Colonic mucosa (tissue), 4 donors: ENCODE measurements at regions not wholly inside any gene's neighbourhood (a gene's known extent, or its start where the extent isn't known, plus 50 kb on each side); places are given as distances from the start of the nearest gene placed in this dataset.

Experiments
- DNase-seq: peaks from one replicate; pipeline ENCODE4 v3.0.0-alpha.2; 2020
- H3K27ac ChIP-seq: fragments of 200-600 bp; one replicate; pipeline ENCODE4 v1.8.0; 2021
- H3K27me3 ChIP-seq: fragments of 200-600 bp; one replicate; pipeline ENCODE4 v1.8.0; 2021
- H3K36me3 ChIP-seq: fragments of 200-600 bp; one replicate; pipeline ENCODE4 v1.8.0; 2021
- H3K4me1 ChIP-seq: fragments of 200-600 bp; one replicate; pipeline ENCODE4 v1.8.0; 2021; ENCODE audit warnings: mild to moderate bottlenecking
- H3K4me3 ChIP-seq: fragments of 200-600 bp; one replicate; pipeline ENCODE4 v1.8.0; 2021
- H3K9ac ChIP-seq, 2 donors: one replicate each; pipeline ENCODE4 v1.7.0; 2013; ENCODE audit warnings: control low read depth in 2 of 2, low read depth in 2 of 2, low read length in 2 of 2
- H3K9me3 ChIP-seq: fragments of 200-600 bp; one replicate; pipeline ENCODE4 v1.8.0; 2021
- intact Hi-C: fragments of 100-400 bp; cut with DNase I; formaldehyde crosslinking; loops from one replicate; pipeline ENCODE4 v1.14.1; 2022
- TF ChIP-seq, protein P1 (sequence below): fragments of 200-600 bp; IDR thresholded peaks from one replicate; pipeline ENCODE4 v1.8.0; 2022; ENCODE audit warnings: antibody characterized with exemption, mild to moderate bottlenecking
- donor health status: healthy.
- donor health status: DM: no; HTN: no; CAD: no.
- donor health status: DM: no; HTN: no; CAD: no.

DNA sequence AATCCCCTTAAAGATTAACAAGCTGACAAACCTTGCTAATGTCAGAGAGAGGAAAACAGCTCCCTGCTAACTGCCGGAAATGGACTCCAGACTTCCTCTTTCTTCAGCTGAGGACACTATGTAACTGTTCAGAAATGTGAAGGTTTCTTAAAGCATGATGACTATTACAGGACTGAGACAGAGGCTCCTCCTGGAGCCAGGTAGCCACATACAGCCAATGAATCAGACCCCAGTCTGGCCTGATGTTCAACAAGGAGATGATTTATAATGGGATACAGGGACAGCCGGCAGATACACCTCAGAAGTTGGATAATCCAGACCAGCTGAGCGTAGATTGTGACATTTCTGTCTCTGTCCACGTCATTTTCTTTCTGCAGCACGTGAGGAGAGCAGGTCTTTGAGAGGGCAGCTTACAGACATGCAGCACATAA lies 216.2 kb downstream of the HS3ST3A1 start:
- Histone ChIP-seq H3K4me3 (no peak overlapping the region), H3K27me3 (no peaks in the 10 kb centered on the region), H3K27ac (no peak overlapping the region), H3K36me3 (no peaks in the 10 kb centered on the region), H3K4me1 (no peaks in the 10 kb centered on the region), H3K9me3 (no peaks in the 10 kb centered on the region), H3K9ac (no peak overlapping the region)
- TF ChIP-seq, protein P1, sequence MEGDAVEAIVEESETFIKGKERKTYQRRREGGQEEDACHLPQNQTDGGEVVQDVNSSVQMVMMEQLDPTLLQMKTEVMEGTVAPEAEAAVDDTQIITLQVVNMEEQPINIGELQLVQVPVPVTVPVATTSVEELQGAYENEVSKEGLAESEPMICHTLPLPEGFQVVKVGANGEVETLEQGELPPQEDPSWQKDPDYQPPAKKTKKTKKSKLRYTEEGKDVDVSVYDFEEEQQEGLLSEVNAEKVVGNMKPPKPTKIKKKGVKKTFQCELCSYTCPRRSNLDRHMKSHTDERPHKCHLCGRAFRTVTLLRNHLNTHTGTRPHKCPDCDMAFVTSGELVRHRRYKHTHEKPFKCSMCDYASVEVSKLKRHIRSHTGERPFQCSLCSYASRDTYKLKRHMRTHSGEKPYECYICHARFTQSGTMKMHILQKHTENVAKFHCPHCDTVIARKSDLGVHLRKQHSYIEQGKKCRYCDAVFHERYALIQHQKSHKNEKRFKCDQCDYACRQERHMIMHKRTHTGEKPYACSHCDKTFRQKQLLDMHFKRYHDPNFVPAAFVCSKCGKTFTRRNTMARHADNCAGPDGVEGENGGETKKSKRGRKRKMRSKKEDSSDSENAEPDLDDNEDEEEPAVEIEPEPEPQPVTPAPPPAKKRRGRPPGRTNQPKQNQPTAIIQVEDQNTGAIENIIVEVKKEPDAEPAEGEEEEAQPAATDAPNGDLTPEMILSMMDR = no peak
- intact Hi-C loops = no loop called here
- no peak for DNase-seq

GRCh38 chr17:13384626-13385025 lies 217.1 kb downstream of the HS3ST3A1 start:
- Histone ChIP-seq H3K27me3 (no peaks in the 10 kb centered on the region), H3K9ac (no peak overlapping the region), H3K4me1 (no peaks in the 10 kb centered on the region), H3K4me3 (no peak overlapping the region), H3K36me3 (no peaks in the 10 kb centered on the region), H3K27ac (no peak overlapping the region), H3K9me3 (no peaks in the 10 kb centered on the region)
- intact Hi-C loops = no loop called here
- DNase-seq = no peak
- TF ChIP-seq, protein P1 = no peak

DNA sequence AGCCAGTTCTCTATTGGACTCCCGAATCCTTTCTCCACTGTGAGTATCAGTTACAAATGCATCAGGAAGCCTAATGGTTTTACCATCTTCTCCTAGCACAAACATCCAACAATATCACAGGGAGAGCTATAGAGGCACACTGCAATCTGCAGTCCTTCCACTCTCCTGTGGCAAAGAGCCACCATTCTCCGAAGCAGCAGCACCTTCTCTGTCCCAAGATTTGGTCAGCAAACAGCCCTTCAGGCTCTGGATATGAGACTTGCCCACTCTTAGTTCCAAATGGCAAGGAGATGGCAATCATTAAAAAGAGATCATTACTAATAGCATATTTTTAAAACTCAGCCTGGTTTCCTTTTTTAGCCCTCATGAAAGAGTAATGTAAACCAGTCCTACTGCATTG lies 223.4 kb downstream of the HS3ST3A1 start:
- no peaks in the 10 kb centered on the region for H3K27me3 ChIP-seq
- H3K27ac ChIP-seq = no peak overlapping the region
- H3K9ac ChIP-seq = no peak overlapping the region
- intact Hi-C loops = no loop called here
- no peak for DNase-seq
- H3K4me1 ChIP-seq = no peaks in the 10 kb centered on the region
- H3K4me3 ChIP-seq = no peak overlapping the region
- no peaks in the 10 kb centered on the region for H3K36me3 ChIP-seq
- TF ChIP-seq, protein P1 = no peak
- no peaks in the 10 kb centered on the region for H3K9me3 ChIP-seq

DNA sequence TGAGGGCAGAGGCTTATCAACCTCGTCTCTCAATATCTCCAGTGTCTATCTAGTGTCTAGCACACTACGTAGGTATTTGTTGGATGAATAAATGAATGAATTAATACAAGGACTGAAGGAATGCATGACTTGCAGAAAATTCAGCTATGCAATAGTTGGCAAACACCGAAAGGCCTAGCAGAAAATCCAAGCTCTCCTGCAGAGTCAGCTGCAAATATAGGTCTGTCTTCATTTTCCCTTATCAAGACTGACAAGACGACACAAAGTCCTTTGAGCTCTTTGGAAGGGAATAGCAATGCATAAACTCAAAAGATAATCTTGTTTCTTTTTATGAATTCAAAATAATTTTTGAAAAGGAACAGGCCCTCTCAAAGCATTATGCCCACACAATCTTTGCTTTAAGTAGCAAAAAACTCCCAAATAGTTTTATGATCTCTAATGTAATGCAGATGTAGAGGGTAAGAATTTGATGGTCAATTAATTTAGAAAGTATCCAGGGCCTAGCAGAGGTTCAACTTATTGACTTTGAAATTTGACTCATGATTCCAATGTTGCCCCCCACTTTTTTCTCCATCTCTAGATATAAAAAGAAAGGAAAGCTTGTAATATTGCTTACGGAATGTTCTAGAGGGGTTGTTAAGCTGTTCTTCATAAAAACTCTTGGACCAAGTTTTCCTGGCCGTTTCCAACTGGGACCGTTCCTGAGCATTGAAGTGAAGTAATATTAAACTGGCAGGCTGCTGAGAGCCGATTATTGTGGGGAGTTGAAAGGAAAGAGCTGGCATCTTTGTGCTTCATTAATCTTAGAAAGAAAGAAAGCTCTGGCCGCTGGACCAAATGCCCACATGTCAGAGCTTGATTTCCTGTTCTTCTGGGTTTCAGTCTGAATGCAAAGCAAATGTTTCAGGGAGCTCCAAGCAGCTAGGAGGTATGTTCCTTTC lies 227.3 kb downstream of the HS3ST3A1 start:
- Histone ChIP-seq H3K4me3 (no peak overlapping the region), H3K27me3 (no peaks in the 10 kb centered on the region), H3K27ac (no peak overlapping the region), H3K9me3 (no peaks in the 10 kb centered on the region), H3K36me3 (no peaks in the 10 kb centered on the region), H3K4me1 (no peaks in the 10 kb centered on the region), H3K9ac (no peak overlapping the region)
- no peak for DNase-seq
- TF ChIP-seq, protein P1 = no peak
- intact Hi-C loops = no loop called here

DNA sequence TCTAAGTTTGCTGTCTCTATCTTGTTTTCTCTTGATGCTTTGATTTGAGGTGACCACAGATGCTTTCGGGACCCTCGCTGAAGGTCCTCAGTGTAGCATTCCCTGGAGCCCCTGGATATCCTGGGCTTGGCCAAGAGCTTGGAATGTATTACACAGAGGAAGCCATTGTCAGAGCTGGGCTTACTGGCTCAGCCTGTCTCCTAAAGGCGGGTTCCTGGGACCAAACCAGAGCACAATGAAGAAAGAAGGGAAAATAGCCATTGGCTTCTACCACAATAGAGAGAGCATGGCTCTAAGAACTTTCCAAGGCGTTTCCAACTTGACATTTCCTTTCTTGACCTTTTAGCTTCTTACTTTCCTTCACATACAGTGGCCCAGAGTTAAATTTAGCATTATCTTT lies 229.3 kb downstream of the HS3ST3A1 start:
- DNase-seq = no peak
- Histone ChIP-seq H3K36me3 (no peaks in the 10 kb centered on the region), H3K4me1 (no peaks in the 10 kb centered on the region), H3K4me3 (no peak overlapping the region), H3K27me3 (no peaks in the 10 kb centered on the region), H3K9ac (no peak overlapping the region), H3K27ac (no peak overlapping the region), H3K9me3 (no peaks in the 10 kb centered on the region)
- intact Hi-C loops = no loop called here
- TF ChIP-seq, protein P1 = no peak
